Right ventricle myocardium inferior (tissue), 1 donor: ENCODE measurements at regions not wholly inside any gene's neighbourhood (a gene's known extent, or its start where the extent isn't known, plus 50 kb on each side); places are given as distances from the start of the nearest gene placed in this dataset.
"Not testable (repeated sequence)": the region's sequence is repeated elsewhere in the genome, so short reads cannot be mapped to it uniquely, and the experiment has no call there.

Experiments used
- ATAC-seq: fragments of 200-7000 bp; cut with Tn5 transposase; one replicate; pipeline ENCODE4 v1.9.1; 2020; ENCODE audit warnings: mild to moderate bottlenecking, moderate library complexity
- DNase-seq: peaks from one replicate; pipeline ENCODE4 v3.0.0; 2021; ENCODE audit errors: missing footprints
- intact Hi-C: fragments of 100-400 bp; cut with DNase I; formaldehyde crosslinking; loops from one replicate; pipeline ENCODE4 v1.11.0; 2022
- donor health status: DM: no; HTN: yes; CAD: no; lungs with severe emphysema.

GRCh38 chr1:227508431-227508830 is 54.9 kb upstream of the ZNF678 start:
- ATAC-seq (no peak), DNase-seq (no peak)
- intact Hi-C loops: no loop called here

GRCh38 chr1:227506490-227507393 is 56.6 kb upstream of the ZNF678 start:
- ATAC-seq, intact Hi-C loops, DNase-seq: not testable (repeated sequence)

GRCh38 chr1:227496045-227496444 is 67.3 kb upstream of the ZNF678 start:
- intact Hi-C loops, DNase-seq, ATAC-seq: not testable (repeated sequence)

- intact Hi-C loops, ATAC-seq, DNase-seq: not testable (repeated sequence)
Measured at GRCh38 chr1:227493863-227494551, 69.3 kb upstream of the ZNF678 start.

- intact Hi-C loops: no loop called here
- no peak for ATAC-seq
- no peak for DNase-seq
Measured at GRCh38 chr1:227490478-227490877, 72.9 kb upstream of the ZNF678 start.

- peak; percentile 60 for DNase-seq
- no peak for ATAC-seq
- intact Hi-C loops: no loop called here
Measured at GRCh38 chr1:227490001-227490400, 73.4 kb upstream of the ZNF678 start.

- no peak for DNase-seq
- intact Hi-C loops: loop anchor here (5.0 to 10.0 kb wide), 2 partner anchors 238 to 265 kb away; no protein-coding TSS in a partner anchor
- peak; percentile 90 for ATAC-seq
Measured at GRCh38 chr1:227489572-227489971, 73.8 kb upstream of the ZNF678 start.

- ATAC-seq (no peak), DNase-seq (no peak)
- intact Hi-C loops: loop anchor here (5.0 to 10.0 kb wide), 2 partner anchors 240 to 267 kb away; no protein-coding TSS in a partner anchor
Measured at GRCh38 chr1:227487606-227488005, 75.8 kb upstream of the ZNF678 start.

GRCh38 chr1:227486559-227486958 is 76.8 kb upstream of the ZNF678 start:
- intact Hi-C loops: loop anchor here (5.0 to 10.0 kb wide), 2 partner anchors 241 to 268 kb away; no protein-coding TSS in a partner anchor
- ATAC-seq: no peak
- no peak for DNase-seq

- no peak for ATAC-seq
- DNase-seq: no peak
- intact Hi-C loops: loop anchor here (1.0 to 10.0 kb wide), 2 partner anchors 273 to 464 kb away; no protein-coding TSS in a partner anchor
Measured at GRCh38 chr1:227482023-227482299, 81.4 kb upstream of the ZNF678 start.

- ATAC-seq, intact Hi-C loops: not testable (repeated sequence)
Measured at GRCh38 chr1:227474072-227474471, 89.3 kb upstream of the ZNF678 start.

GRCh38 chr1:227472772-227473171 is 90.6 kb upstream of the ZNF678 start:
- intact Hi-C loops: no loop called here
- DNase-seq (no peak), ATAC-seq (no peak)

More at GRCh38 chr1:227474072-227474471, 89.3 kb upstream of the ZNF678 start:
- DNase-seq: not testable (repeated sequence)

GRCh38 chr1:227470688-227471087 is 92.7 kb upstream of the ZNF678 start:
- intact Hi-C loops: no loop called here
- ATAC-seq: no peak
- DNase-seq: no peak

- DNase-seq: no peak
- intact Hi-C loops: no loop called here
- no peak for ATAC-seq
Measured at GRCh38 chr1:227469708-227470107, 93.6 kb upstream of the ZNF678 start.

GRCh38 chr1:227466039-227466645 is 97.2 kb upstream of the ZNF678 start:
- DNase-seq: no peak
- ATAC-seq: no peak
- intact Hi-C loops: no loop called here

- DNase-seq (no peak), ATAC-seq (no peak)
- intact Hi-C loops: no loop called here
Measured at GRCh38 chr1:227465256-227465655, 98.1 kb upstream of the ZNF678 start.

GRCh38 chr1:227459977-227460376 is 103.4 kb upstream of the ZNF678 start:
- intact Hi-C loops: no loop called here
- DNase-seq: no peak
- no peak for ATAC-seq

- DNase-seq (no peak), ATAC-seq (no peak)
- intact Hi-C loops: no loop called here
Measured at GRCh38 chr1:227459326-227459841, 104.0 kb upstream of the ZNF678 start.

GRCh38 chr1:227454686-227455085 is 108.7 kb upstream of the ZNF678 start:
- no peak for ATAC-seq
- no peak for DNase-seq
- intact Hi-C loops: no loop called here
